NB4 (cell line): ENCODE measurements at regions not wholly inside any gene's neighbourhood (a gene's known extent, or its start where the extent isn't known, plus 50 kb on each side); places are given as distances from the start of the nearest gene placed in this dataset.

Experiments
- DNase-seq: peaks from one replicate; pipeline ENCODE4 v3.0.0; 2010; ENCODE audit warnings: low read depth
- H3K4me3 ChIP-seq: one replicate; pipeline ENCODE4 v1.5.1; 2011; ENCODE audit warnings: mild to moderate bottlenecking, low read depth, low read length, moderate library complexity
- MYC ChIP-seq: IDR thresholded peaks from 2 replicates; pipeline ENCODE4 v1.6.1; 2011; ENCODE audit warnings: low read depth, low read length
- POLR2A ChIP-seq: IDR thresholded peaks from 2 replicates; pipeline ENCODE4 v1.6.1; 2011; ENCODE audit warnings: mild to moderate bottlenecking; ENCODE audit not compliant: insufficient read length; ENCODE audit errors: extremely low read depth
- TF ChIP-seq, protein P1 (sequence below): IDR thresholded peaks from 2 replicates; pipeline ENCODE4 v1.6.1; 2011; ENCODE audit warnings: low read depth, low read length
- TF ChIP-seq, protein P2 (sequence below): IDR thresholded peaks from one replicate; pipeline ENCODE4 v1.5.1; 2012; ENCODE audit warnings: low read depth, low read length

DNA sequence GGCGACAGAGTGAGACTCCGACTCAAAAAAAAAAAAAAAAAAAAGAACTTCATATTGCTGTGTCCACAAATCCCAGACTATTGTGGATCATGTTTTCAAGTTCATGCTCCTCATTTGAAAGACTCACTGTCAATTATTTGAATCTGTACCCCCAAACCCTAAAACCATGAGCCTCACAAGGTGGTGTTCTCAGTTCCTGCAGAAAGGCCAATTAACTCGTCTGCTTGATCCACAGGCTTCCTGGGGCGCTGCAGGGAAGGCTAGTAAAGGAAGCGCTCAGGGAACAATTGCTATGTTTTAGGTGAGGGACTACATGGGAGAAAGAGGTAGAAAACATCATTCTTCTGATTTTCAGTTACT, 396.8 kb upstream of the NETO1 start:
- no peak overlapping the region for H3K4me3 ChIP-seq
- TF ChIP-seq, protein P1, sequence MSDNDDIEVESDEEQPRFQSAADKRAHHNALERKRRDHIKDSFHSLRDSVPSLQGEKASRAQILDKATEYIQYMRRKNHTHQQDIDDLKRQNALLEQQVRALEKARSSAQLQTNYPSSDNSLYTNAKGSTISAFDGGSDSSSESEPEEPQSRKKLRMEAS, result no peak
- TF ChIP-seq, protein P2, sequence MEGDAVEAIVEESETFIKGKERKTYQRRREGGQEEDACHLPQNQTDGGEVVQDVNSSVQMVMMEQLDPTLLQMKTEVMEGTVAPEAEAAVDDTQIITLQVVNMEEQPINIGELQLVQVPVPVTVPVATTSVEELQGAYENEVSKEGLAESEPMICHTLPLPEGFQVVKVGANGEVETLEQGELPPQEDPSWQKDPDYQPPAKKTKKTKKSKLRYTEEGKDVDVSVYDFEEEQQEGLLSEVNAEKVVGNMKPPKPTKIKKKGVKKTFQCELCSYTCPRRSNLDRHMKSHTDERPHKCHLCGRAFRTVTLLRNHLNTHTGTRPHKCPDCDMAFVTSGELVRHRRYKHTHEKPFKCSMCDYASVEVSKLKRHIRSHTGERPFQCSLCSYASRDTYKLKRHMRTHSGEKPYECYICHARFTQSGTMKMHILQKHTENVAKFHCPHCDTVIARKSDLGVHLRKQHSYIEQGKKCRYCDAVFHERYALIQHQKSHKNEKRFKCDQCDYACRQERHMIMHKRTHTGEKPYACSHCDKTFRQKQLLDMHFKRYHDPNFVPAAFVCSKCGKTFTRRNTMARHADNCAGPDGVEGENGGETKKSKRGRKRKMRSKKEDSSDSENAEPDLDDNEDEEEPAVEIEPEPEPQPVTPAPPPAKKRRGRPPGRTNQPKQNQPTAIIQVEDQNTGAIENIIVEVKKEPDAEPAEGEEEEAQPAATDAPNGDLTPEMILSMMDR, result no peak
- no peak for TF ChIP-seq POLR2A
- no peak for TF ChIP-seq MYC
- DNase-seq, result no peak

- no peak for TF ChIP-seq POLR2A
- TF ChIP-seq MYC, result no peak
- TF ChIP-seq, protein P1, result no peak
- H3K4me3 ChIP-seq, result no peak overlapping the region
- no peak for DNase-seq
Observed at GRCh38 chr18:73261923-73262322, 394.1 kb upstream of the NETO1 start.

GRCh38 chr18:73261243-73261642, 393.5 kb upstream of the NETO1 start:
- no peak overlapping the region for H3K4me3 ChIP-seq
- DNase-seq, result no peak
- TF ChIP-seq MYC, result no peak
- TF ChIP-seq, protein P1, result no peak
- TF ChIP-seq, protein P2, result no peak
- TF ChIP-seq POLR2A, result no peak

- H3K4me3 ChIP-seq, result no peak overlapping the region
- TF ChIP-seq MYC, result no peak
- TF ChIP-seq, protein P1, result no peak
- no peak for TF ChIP-seq POLR2A
- TF ChIP-seq, protein P2, result no peak
- DNase-seq, result no peak
Observed at GRCh38 chr18:73258375-73259087, 390.7 kb upstream of the NETO1 start.

DNA sequence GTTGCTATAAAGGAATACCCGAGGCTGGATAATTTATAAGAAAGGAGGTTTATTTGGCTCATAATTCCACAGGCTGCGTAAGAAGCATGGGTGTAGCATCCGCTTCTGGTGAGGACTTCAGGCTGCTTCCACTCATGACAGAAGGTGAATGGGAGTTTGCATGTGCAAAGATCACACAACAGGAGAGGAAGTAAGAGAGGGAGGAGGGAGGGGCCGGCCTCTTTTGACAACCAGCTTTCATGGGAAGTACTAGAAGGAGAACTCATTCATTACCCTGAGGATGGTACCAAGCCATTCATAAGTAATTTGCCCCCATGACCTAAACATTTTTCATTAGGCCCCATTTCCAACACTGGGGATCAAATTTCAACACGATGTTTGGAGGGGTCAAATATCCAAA, 386.8 kb upstream of the NETO1 start:
- TF ChIP-seq MYC (no peak), POLR2A (no peak)
- TF ChIP-seq, protein P1, result no peak
- TF ChIP-seq, protein P2, result no peak
- no peak overlapping the region for H3K4me3 ChIP-seq
- DNase-seq, result peak; percentile 1

- no peak for DNase-seq
- TF ChIP-seq POLR2A, result no peak
- TF ChIP-seq, protein P1, result no peak
- TF ChIP-seq, protein P2, result no peak
- TF ChIP-seq MYC, result no peak
- H3K4me3 ChIP-seq, result no peak overlapping the region
Observed at GRCh38 chr18:73249030-73249429, 381.2 kb upstream of the NETO1 start.
